Duodenal mucosa (tissue), 2 donors: ENCODE measurements at regions not wholly inside any gene's neighbourhood (a gene's known extent, or its start where the extent isn't known, plus 50 kb on each side); places are given as distances from the start of the nearest gene placed in this dataset.
"Not testable (repeated sequence)": the region's sequence is repeated elsewhere in the genome, so short reads cannot be mapped to it uniquely, and the experiment has no call there.

Experiments used
- H3K27ac ChIP-seq: one replicate; pipeline ENCODE4 v1.7.0; 2013; ENCODE audit warnings: low read depth, low read length
- H3K27me3 ChIP-seq, 2 donors: one replicate each; pipeline ENCODE4 v1.7.0; 2013; ENCODE audit warnings: low read length in 2 of 2, control low read depth in 1 of 2; ENCODE audit not compliant: insufficient read depth in 2 of 2, control insufficient read depth in 1 of 2
- H3K36me3 ChIP-seq, 2 donors: one replicate each; pipeline ENCODE4 v1.7.0; 2013; ENCODE audit warnings: low read length in 2 of 2, control low read depth in 1 of 2; ENCODE audit not compliant: insufficient read depth in 2 of 2, control insufficient read depth in 1 of 2
- H3K4me1 ChIP-seq, 2 donors: one replicate each; pipeline ENCODE4 v1.7.0; 2013; ENCODE audit warnings: low read length in 2 of 2, control low read depth in 1 of 2; ENCODE audit not compliant: insufficient read depth in 2 of 2, control insufficient read depth in 1 of 2
- H3K4me3 ChIP-seq, 2 donors: one replicate each; pipeline ENCODE4 v1.7.0; 2013; ENCODE audit warnings: low read length in 2 of 2, low read depth in 1 of 2
- H3K9ac ChIP-seq, 2 donors: one replicate each; pipeline ENCODE4 v1.7.0; 2013; ENCODE audit warnings: low read length in 2 of 2, low read depth in 1 of 2
- H3K9me3 ChIP-seq, 2 donors: one replicate each; pipeline ENCODE4 v1.7.0; 2013; ENCODE audit warnings: low read length in 2 of 2, control low read depth in 1 of 2; ENCODE audit not compliant: control insufficient read depth in 1 of 2

GRCh38 chr6:71206089-71206488 lies 82.5 kb upstream of the OGFRL1 start:
- no peaks in the 10 kb centered on the region for H3K9me3 ChIP-seq
- no peak overlapping the region for H3K4me3 ChIP-seq
- H3K27ac ChIP-seq = no peak overlapping the region
- H3K4me1 ChIP-seq = no peaks in the 10 kb centered on the region
- H3K27me3 ChIP-seq = no peaks in the 10 kb centered on the region
- no peak overlapping the region for H3K9ac ChIP-seq
- no peaks in the 10 kb centered on the region for H3K36me3 ChIP-seq

GRCh38 chr6:71209206-71209605 lies 79.4 kb upstream of the OGFRL1 start:
- H3K27ac ChIP-seq = no peak overlapping the region
- H3K9ac ChIP-seq = no peak overlapping the region
- no peaks in the 10 kb centered on the region for H3K36me3 ChIP-seq
- H3K27me3 ChIP-seq = no peaks in the 10 kb centered on the region
- no peaks in the 10 kb centered on the region for H3K4me1 ChIP-seq
- H3K4me3 ChIP-seq = no peak overlapping the region
- H3K9me3 ChIP-seq = no peaks in the 10 kb centered on the region

DNA sequence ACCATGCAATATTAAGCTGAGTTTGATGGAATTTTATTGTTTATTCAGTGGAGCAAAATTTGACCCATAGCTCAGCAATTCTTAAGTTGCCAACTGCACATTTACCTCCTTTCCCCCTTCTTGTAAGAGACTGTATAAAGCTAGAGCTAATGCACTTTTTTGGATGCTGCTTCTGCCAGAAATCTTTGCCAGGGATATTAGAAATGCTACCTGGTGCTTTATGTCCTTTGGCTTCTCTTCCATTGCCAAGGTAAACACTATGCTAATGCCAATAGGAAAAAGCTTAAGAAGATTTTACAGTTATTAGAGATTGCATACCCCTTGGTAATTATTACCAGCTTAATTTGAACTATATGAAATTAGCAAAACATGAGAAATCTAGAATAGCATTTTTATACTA lies 79.0 kb upstream of the OGFRL1 start:
- no peak overlapping the region for H3K9ac ChIP-seq
- no peaks in the 10 kb centered on the region for H3K27me3 ChIP-seq
- no peaks in the 10 kb centered on the region for H3K9me3 ChIP-seq
- no peaks in the 10 kb centered on the region for H3K36me3 ChIP-seq
- H3K27ac ChIP-seq = no peak overlapping the region
- no peaks in the 10 kb centered on the region for H3K4me1 ChIP-seq
- H3K4me3 ChIP-seq = no peak overlapping the region

- Histone ChIP-seq H3K27me3 (no peaks in the 10 kb centered on the region), H3K4me3 (no peak overlapping the region), H3K9me3 (no peaks in the 10 kb centered on the region), H3K9ac (no peak overlapping the region), H3K4me1 (no peaks in the 10 kb centered on the region), H3K36me3 (no peaks in the 10 kb centered on the region), H3K27ac (no peak overlapping the region)
These were observed 76.8 kb upstream of the OGFRL1 start for GRCh38 chr6:71211799-71212198.

- H3K4me3 ChIP-seq = no peak overlapping the region
- no peaks in the 10 kb centered on the region for H3K9me3 ChIP-seq
- H3K27ac ChIP-seq = no peak overlapping the region
- no peaks in the 10 kb centered on the region for H3K4me1 ChIP-seq
- H3K27me3 ChIP-seq = no peaks in the 10 kb centered on the region
- H3K9ac ChIP-seq = no peak overlapping the region
- H3K36me3 ChIP-seq = no peaks in the 10 kb centered on the region
These were observed 68.1 kb upstream of the OGFRL1 start for GRCh38 chr6:71220466-71220865.

DNA sequence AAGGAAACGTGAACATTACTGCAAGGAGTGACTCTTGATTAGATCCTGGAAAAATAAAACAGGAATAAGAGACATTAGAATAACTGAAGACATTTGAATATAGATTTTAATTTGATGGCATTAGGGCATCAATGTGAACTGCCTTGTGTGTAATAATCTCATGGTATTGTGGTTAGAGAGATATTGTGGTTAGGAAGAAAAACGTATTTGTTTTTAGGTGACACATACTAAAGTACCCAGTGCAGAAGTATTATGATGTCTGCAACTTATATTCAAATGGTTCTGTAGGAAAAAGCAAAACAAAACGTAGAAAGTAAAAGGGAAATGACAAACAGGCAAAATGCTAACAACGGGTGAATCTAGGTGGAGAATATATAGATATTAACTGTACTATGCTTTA lies 65.9 kb upstream of the OGFRL1 start:
- Histone ChIP-seq H3K4me1 (no peaks in the 10 kb centered on the region), H3K9ac (no peak overlapping the region), H3K27me3 (no peaks in the 10 kb centered on the region), H3K9me3 (no peaks in the 10 kb centered on the region), H3K36me3 (no peaks in the 10 kb centered on the region), H3K27ac (no peak overlapping the region), H3K4me3 (no peak overlapping the region)

GRCh38 chr6:71224011-71224410 lies 64.6 kb upstream of the OGFRL1 start:
- H3K27me3 ChIP-seq = no peaks in the 10 kb centered on the region
- no peak overlapping the region for H3K27ac ChIP-seq
- H3K4me1 ChIP-seq = no peaks in the 10 kb centered on the region
- H3K9me3 ChIP-seq = no peaks in the 10 kb centered on the region
- H3K36me3 ChIP-seq = no peaks in the 10 kb centered on the region
- H3K4me3 ChIP-seq = no peak overlapping the region
- no peak overlapping the region for H3K9ac ChIP-seq

DNA sequence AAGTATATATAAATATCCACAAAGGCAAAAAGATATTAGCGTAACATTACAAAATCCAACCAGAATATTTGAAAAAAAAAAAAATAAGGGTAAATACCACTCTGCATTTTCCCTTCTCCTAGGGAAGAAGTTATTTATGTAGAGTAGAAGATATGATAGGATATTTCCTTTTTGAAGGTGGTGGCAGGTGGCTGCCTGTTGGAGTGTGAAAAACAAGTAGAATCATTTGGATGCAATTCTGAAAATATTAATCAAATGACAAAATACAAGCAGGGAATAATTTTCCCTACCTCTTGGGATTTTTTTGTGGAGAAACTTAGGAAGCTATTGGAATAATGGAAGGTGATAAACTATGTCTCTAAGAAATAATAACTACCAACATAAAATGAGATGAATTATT lies 62.5 kb upstream of the OGFRL1 start:
- no peaks in the 10 kb centered on the region for H3K4me1 ChIP-seq
- H3K27ac ChIP-seq = no peak overlapping the region
- no peaks in the 10 kb centered on the region for H3K36me3 ChIP-seq
- no peaks in the 10 kb centered on the region for H3K9me3 ChIP-seq
- no peaks in the 10 kb centered on the region for H3K27me3 ChIP-seq
- no peak overlapping the region for H3K9ac ChIP-seq
- H3K4me3 ChIP-seq = no peak overlapping the region

- H3K4me1 ChIP-seq = no peaks in the 10 kb centered on the region
- no peak overlapping the region for H3K9ac ChIP-seq
- no peaks in the 10 kb centered on the region for H3K27me3 ChIP-seq
- H3K36me3 ChIP-seq = no peaks in the 10 kb centered on the region
- H3K4me3 ChIP-seq = no peak overlapping the region
- H3K9me3 ChIP-seq = no peaks in the 10 kb centered on the region
- no peak overlapping the region for H3K27ac ChIP-seq
These were observed 60.1 kb upstream of the OGFRL1 start for GRCh38 chr6:71228461-71229041.

DNA sequence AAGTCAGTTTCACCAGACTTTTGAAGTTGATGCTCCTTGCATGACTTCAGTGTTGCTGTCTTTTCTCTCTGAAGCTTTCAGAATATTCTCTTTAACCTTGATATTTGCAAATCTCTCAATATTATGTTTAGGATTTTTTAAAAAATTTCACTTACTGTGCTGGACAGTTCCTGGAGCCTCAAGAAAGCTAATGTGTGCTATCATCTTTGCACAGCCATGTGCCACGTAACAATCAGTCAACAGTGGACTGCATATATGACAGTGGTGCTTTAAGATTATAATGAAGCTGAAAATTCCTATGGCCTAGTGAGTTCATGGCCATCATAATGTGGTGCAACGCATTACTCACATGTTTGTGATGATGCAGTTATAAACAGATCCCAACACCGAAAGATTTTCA lies 59.1 kb upstream of the OGFRL1 start:
- H3K9me3 ChIP-seq = no peaks in the 10 kb centered on the region
- H3K27me3 ChIP-seq = no peaks in the 10 kb centered on the region
- H3K4me1 ChIP-seq = no peaks in the 10 kb centered on the region
- H3K27ac ChIP-seq = no peak overlapping the region
- no peaks in the 10 kb centered on the region for H3K36me3 ChIP-seq
- H3K4me3 ChIP-seq = no peak overlapping the region
- H3K9ac ChIP-seq = no peak overlapping the region

DNA sequence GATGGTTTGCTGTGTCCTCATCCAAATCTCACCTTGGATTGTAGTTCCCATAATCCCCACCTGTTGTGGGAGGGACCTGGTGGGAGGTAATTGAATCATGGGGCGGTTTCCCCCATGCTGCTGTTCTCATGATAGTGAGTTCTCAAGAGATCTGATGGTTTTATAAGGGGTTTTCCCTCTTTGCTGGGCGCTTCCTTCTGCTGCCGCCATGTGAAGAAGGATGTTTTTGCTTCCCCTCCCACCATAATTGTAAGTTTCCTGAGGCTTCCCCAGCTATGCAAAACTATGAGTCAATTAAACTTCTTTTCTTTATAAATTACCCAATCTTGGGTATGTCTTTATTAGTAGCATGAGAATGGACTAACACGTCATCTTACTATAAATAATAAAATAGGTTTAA lies 55.7 kb upstream of the OGFRL1 start:
- not testable (repeated sequence) for H3K4me1 ChIP-seq, H3K9ac ChIP-seq, H3K4me3 ChIP-seq, H3K27ac ChIP-seq, H3K27me3 ChIP-seq, H3K9me3 ChIP-seq, H3K36me3 ChIP-seq
